ENCODE measurements at regions not wholly inside any gene's neighbourhood (a gene's known extent, or its start where the extent isn't known, plus 50 kb on each side); places are given as distances from the start of the nearest gene placed in this dataset.

DNA sequence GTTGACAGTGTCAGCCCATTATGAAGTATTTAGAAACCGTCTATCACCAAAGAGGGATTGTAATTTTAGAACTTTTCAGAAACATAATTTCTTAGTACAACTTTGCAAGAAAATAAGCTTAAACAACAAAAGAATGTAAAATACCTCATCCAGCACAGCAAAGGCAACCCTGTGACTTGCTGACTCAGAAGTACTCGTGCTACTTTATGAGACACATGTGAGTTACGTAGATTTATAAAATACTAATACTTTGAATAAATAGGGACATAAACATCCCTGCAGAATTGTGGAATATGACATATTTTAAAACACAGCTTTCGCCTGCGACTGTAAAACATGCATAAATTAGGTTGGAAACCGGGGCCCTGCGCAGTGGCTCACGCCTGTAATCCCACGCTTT, 739.7 kb upstream of the ANKRD30A start:
- no peak overlapping the region for H3K4me2 ChIP-seq (ENCODE audit: control insufficient read depth, insufficient read depth)
- ChIA-PET POLR2A (no interaction called here), RAD21 (ENCODE audit: unreplicated experiment) (no interaction called here), CTCF (no interaction called here), SMC1A (ENCODE audit: uncharacterized antibody, unreplicated experiment) (no interaction called here)
- no peaks in the 10 kb centered on the region for H3K4me1 ChIP-seq (ENCODE audit: control insufficient read depth, insufficient read depth, low read length)
- H3K9ac ChIP-seq (ENCODE audit: control insufficient read depth, insufficient read depth, low read length): no peak overlapping the region
- H3K79me2 ChIP-seq (ENCODE audit: control insufficient read depth, insufficient read depth, low read length): no peaks in the 10 kb centered on the region
- in situ Hi-C loops (cut with MboI) (no loop called here), intact Hi-C loops (cut with micrococcal nuclease; ENCODE audit: unreplicated experiment) (no loop called here)
- DNase-seq (ENCODE audit: low read depth, low spot score) (no peak), FAIRE-seq (no peak), ATAC-seq (no peak)
- BruUV-seq (replicated peaks): no TSS peak
- 40% methylated on average over 9 of the region's 9 CpGs for WGBS (ENCODE audit: insufficient coverage, insufficient replicate concordance, low lambda C conversion rate, missing lambda C conversion rate)
- H4K20me1 ChIP-seq (ENCODE audit: control insufficient read depth, insufficient read depth): no peaks in the 10 kb centered on the region
- H2AFZ ChIP-seq (ENCODE audit: control insufficient read depth, low read depth, low read length): no peak overlapping the region
- H3K9me3 ChIP-seq (replicated peaks; ENCODE audit: control insufficient read depth, insufficient read depth, low read length): no peaks in the 10 kb centered on the region
- H3K27me3 ChIP-seq (replicated peaks in 1 of 2; ENCODE audit: control insufficient read depth in 2 of 2, insufficient read depth in 2 of 2, low read length in 1 of 2): no peaks in the 10 kb centered on the region
- no peak for TF ChIP-seq MEF2A (IDR thresholded peaks at IDR 0.05; ENCODE audit: insufficient read depth, low read depth, low read length)
- TF ChIP-seq, protein P1, sequence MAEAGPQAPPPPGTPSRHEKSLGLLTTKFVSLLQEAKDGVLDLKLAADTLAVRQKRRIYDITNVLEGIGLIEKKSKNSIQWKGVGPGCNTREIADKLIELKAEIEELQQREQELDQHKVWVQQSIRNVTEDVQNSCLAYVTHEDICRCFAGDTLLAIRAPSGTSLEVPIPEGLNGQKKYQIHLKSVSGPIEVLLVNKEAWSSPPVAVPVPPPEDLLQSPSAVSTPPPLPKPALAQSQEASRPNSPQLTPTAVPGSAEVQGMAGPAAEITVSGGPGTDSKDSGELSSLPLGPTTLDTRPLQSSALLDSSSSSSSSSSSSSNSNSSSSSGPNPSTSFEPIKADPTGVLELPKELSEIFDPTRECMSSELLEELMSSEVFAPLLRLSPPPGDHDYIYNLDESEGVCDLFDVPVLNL (IDR thresholded peaks at IDR 0.05; ENCODE audit: low read depth, low read length): no peak
- H3K36me3 ChIP-seq (ENCODE audit: control insufficient read depth in 2 of 2, insufficient read depth in 2 of 2, low read length in 1 of 2): no peaks in the 10 kb centered on the region
- no peak overlapping the region for H3K4me3 ChIP-seq
- H3K27ac ChIP-seq (ENCODE audit: control insufficient read depth, insufficient read depth): no peak overlapping the region

DNA sequence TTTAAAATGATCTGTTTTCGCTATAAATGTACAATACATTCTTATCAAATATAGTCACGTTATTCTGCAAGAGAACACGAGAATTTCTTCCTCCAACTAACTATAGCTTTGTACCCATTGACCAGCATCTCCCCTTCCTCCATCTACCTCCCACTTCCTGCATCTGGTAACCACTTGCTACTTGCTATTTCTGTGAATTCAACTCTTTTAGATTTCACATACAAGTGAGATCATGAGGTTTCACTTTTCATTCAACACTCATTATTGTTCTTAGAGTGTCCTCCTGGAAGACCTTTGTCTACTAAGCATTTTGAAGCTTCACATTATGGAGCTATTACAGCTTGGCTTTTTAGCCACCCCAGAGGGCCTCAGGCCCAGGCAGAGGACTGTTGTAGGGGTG, 741.3 kb upstream of the FZD8 start:
- ATAC-seq (no peak), FAIRE-seq (no peak), DNase-seq (ENCODE audit: low read depth, low spot score) (no peak)
- ChIA-PET SMC1A (ENCODE audit: uncharacterized antibody, unreplicated experiment) (no interaction called here), CTCF (interaction anchor here (0.6 kb wide), 1 partner anchor 1149 kb away, joined by 3 read pairs; no protein-coding TSS in a partner anchor), POLR2A (no interaction called here), RAD21 (ENCODE audit: unreplicated experiment) (no interaction called here)
- 7% methylated on average over 3 of the region's 3 CpGs for WGBS (ENCODE audit: insufficient coverage, insufficient replicate concordance, low lambda C conversion rate, missing lambda C conversion rate)
- Histone ChIP-seq H3K27ac (ENCODE audit: control insufficient read depth, insufficient read depth) (no peak overlapping the region), H3K79me2 (ENCODE audit: control insufficient read depth, insufficient read depth, low read length) (no peaks in the 10 kb centered on the region), H3K27me3 (replicated peaks in 1 of 2; ENCODE audit: control insufficient read depth in 2 of 2, insufficient read depth in 2 of 2, low read length in 1 of 2) (no peaks in the 10 kb centered on the region), H4K20me1 (ENCODE audit: control insufficient read depth, insufficient read depth) (no peaks in the 10 kb centered on the region), H3K9ac (ENCODE audit: control insufficient read depth, insufficient read depth, low read length) (no peak overlapping the region), H3K4me1 (ENCODE audit: control insufficient read depth, insufficient read depth, low read length) (no peaks in the 10 kb centered on the region), H3K36me3 (ENCODE audit: control insufficient read depth in 2 of 2, insufficient read depth in 2 of 2, low read length in 1 of 2) (no peaks in the 10 kb centered on the region), H3K9me3 (replicated peaks; ENCODE audit: control insufficient read depth, insufficient read depth, low read length) (no peaks in the 10 kb centered on the region), H3K4me2 (ENCODE audit: control insufficient read depth, insufficient read depth) (no peak overlapping the region), H3K4me3 (no peak overlapping the region), H2AFZ (ENCODE audit: control insufficient read depth, low read depth, low read length) (no peak overlapping the region)
- in situ Hi-C loops (cut with MboI) (no loop called here), intact Hi-C loops (cut with micrococcal nuclease; ENCODE audit: unreplicated experiment) (no loop called here)
- BruUV-seq (replicated peaks): no TSS peak
- no peak for TF ChIP-seq STAT1 (conservative IDR thresholded peaks at IDR 0.05)
- TF ChIP-seq NR2C1 (IDR thresholded peaks at IDR 0.05): no peak
- TF ChIP-seq, protein P2, sequence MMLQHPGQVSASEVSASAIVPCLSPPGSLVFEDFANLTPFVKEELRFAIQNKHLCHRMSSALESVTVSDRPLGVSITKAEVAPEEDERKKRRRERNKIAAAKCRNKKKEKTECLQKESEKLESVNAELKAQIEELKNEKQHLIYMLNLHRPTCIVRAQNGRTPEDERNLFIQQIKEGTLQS (IDR thresholded peaks at IDR 0.05; ENCODE audit: borderline replicate concordance, extremely low read depth, low read depth, low read length): no peak
- TF ChIP-seq ZNF217 (IDR thresholded peaks at IDR 0.05): no peak
- TF ChIP-seq SPI1 (IDR thresholded peaks at IDR 0.05; ENCODE audit: borderline replicate concordance, insufficient read depth, low read depth, low read length): no peak
- TF ChIP-seq CHD1 (IDR thresholded peaks at IDR 0.05; ENCODE audit: low read depth, low read length): no peak
- TF ChIP-seq MXI1 (IDR thresholded peaks at IDR 0.05; ENCODE audit: low read depth, low read length): no peak
